ENCODE measurements at regions not wholly inside any gene's neighbourhood (a gene's known extent, or its start where the extent isn't known, plus 50 kb on each side); places are given as distances from the start of the nearest gene placed in this dataset.

GRCh38 chr7:123348690-123349089 is 148.9 kb upstream of the SLC13A1 start:
- Mint-ChIP-seq H3K9me3 (no peaks in the 10 kb centered on the region), H3K4me1 (peaks cover 2 to 14% of the 10 kb centered on the region in 2 experiments), H3K4me3 (no peak overlapping the region), H3K27ac (no peak overlapping the region), H3K27me3 (ENCODE audit: low read depth) (no peaks in the 10 kb centered on the region), H3K36me3 (ENCODE audit: insufficient read depth in 1 of 3, low read depth in 3 of 3) (no peaks in the 10 kb centered on the region; a peak in 1 of 7 replicates)
- no peak overlapping the region for H2BK5ac ChIP-seq (ENCODE audit: insufficient read length, low read length)
- no peaks in the 10 kb centered on the region for H3K23me2 ChIP-seq (ENCODE audit: insufficient read length, low read depth, low read length, poor library complexity, severe bottlenecking)
- no peak for TF ChIP-seq CTCF (conservative IDR thresholded peaks at IDR 0.05)
- no peaks in the 10 kb centered on the region; the same call in 1 of the 2 replicates for H3K4me1 ChIP-seq (ENCODE audit: insufficient read depth, low read length)
- H3T11ph ChIP-seq (ENCODE audit: low read length), result no peak overlapping the region
- H3K4ac ChIP-seq (ENCODE audit: low read depth, low read length), result no peak overlapping the region
- H4K5ac ChIP-seq (ENCODE audit: insufficient read length, low read depth, low read length), result no peak overlapping the region
- H3K4me2 ChIP-seq (ENCODE audit: insufficient read depth, insufficient read length, low read length), result no peak overlapping the region
- H3K14ac ChIP-seq (ENCODE audit: insufficient read depth, low read length), result no peak overlapping the region
- no peaks in the 10 kb centered on the region for H3K27me3 ChIP-seq (ENCODE audit: insufficient read depth, low read length)
- no peak for DNase-seq
- no peak overlapping the region for H4K91ac ChIP-seq (ENCODE audit: insufficient read length, low read depth, low read length)
- no peaks in the 10 kb centered on the region for H3K9me3 ChIP-seq (ENCODE audit: control insufficient read depth, low read depth, low read length)
- no peak overlapping the region for H2BK15ac ChIP-seq (ENCODE audit: low read depth, low read length)
- no peak overlapping the region for H2AK5ac ChIP-seq (ENCODE audit: insufficient read length, low read length)
- no peaks in the 10 kb centered on the region for H3K79me1 ChIP-seq (ENCODE audit: insufficient read depth, low read depth, low read length, poor library complexity, severe bottlenecking)
- no peak overlapping the region for H3K27ac ChIP-seq (ENCODE audit: insufficient read length, low read depth, low read length)
- no peak overlapping the region for H3K23ac ChIP-seq (ENCODE audit: insufficient read length, low read depth, low read length)
- no peaks in the 10 kb centered on the region for H3K79me2 ChIP-seq (ENCODE audit: insufficient read depth, low read length)
- H3K56ac ChIP-seq (ENCODE audit: insufficient read length, low read depth, low read length), result no peak overlapping the region
- H4K8ac ChIP-seq (replicated peaks; ENCODE audit: insufficient read length, low read depth, low read length), result no peak overlapping the region
- no peak overlapping the region for H3K9ac ChIP-seq (ENCODE audit: extremely low read depth, insufficient read length, low read length)
- H2BK120ac ChIP-seq (ENCODE audit: low read depth, low read length, poor library complexity, severe bottlenecking), result no peak overlapping the region
- no peak overlapping the region for H2AFZ ChIP-seq (ENCODE audit: low read length)
- H2BK20ac ChIP-seq (ENCODE audit: low read depth, low read length, poor library complexity, severe bottlenecking), result no peak overlapping the region
- no peak overlapping the region for H2BK12ac ChIP-seq (ENCODE audit: insufficient read length, low read depth, low read length)
- H4K20me1 ChIP-seq (ENCODE audit: control insufficient read depth, insufficient read depth, insufficient read length), result no peaks in the 10 kb centered on the region
- H3K18ac ChIP-seq (ENCODE audit: insufficient read length, low read depth, low read length), result no peak overlapping the region
- no CpG with 5 or more reads among the region's 1 CpG for WGBS (ENCODE audit: extremely low coverage, insufficient read length, low lambda C conversion rate)

Data from H9 (cell line).